ENCODE measurements at regions not wholly inside any gene's neighbourhood (a gene's known extent, or its start where the extent isn't known, plus 50 kb on each side); places are given as distances from the start of the nearest gene placed in this dataset.

DNA sequence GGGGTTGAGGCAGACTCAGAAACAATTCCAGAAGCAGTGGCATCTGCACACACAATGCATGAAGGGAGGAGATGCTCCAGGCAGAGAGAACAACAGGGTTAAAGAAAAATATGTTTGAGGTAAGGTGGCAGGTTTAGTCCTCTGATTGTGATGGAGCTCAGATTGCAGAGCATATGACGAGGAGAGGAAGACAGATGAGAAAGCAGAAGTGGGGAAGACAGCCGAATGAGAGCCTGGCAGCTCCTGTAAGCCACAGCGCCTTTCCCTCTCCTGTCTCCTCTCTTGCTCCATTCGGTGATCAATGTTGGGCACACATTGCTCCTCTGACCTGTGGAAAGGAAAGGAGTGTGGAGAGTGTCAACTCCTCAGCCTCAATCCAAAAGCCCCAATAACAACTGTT, 372.2 kb downstream of the GXYLT1 start:
- Histone ChIP-seq H3K36me3 (ENCODE audit: control insufficient read depth in 2 of 2, insufficient read depth in 1 of 2, low read length in 2 of 2) (no peaks in the 10 kb centered on the region), H3K27ac (ENCODE audit: extremely low read depth, low read depth, low read length) (no peak overlapping the region), H3K4me1 (ENCODE audit: control insufficient read depth, insufficient read depth, low read length) (no peaks in the 10 kb centered on the region), H3K9me3 (ENCODE audit: control insufficient read depth, insufficient read depth, low read depth, low read length) (no peaks in the 10 kb centered on the region), H3K4me3 (ENCODE audit: low read depth, low read length) (no peak overlapping the region)
- ChIA-PET POLR2A (no interaction called here), CTCF (interaction anchor here (0.6 kb wide), 1 partner anchor 579 kb away, joined by 3 read pairs; no protein-coding TSS in a partner anchor)
- TF ChIP-seq ZBTB8A (tag by site-specific recombination; IDR thresholded peaks at IDR 0.05) (no peak), ZNF600 (tag by site-specific recombination; IDR thresholded peaks at IDR 0.05) (no peak), ZFP69B (tag by site-specific recombination; IDR thresholded peaks at IDR 0.05) (no peak), PRDM2 (tag by site-specific recombination; IDR thresholded peaks at IDR 0.05; ENCODE audit: borderline replicate concordance) (no peak), ZNF561 (tag by site-specific recombination; IDR thresholded peaks at IDR 0.05; ENCODE audit: borderline replicate concordance) (no peak), ZFP37 (tag by site-specific recombination; IDR thresholded peaks at IDR 0.05) (no peak), ZNF48 (tag by site-specific recombination; IDR thresholded peaks at IDR 0.05) (no peak), ZNF514 (tag by site-specific recombination; IDR thresholded peaks at IDR 0.05) (no peak), ZNF623 (tag by site-specific recombination; IDR thresholded peaks at IDR 0.05) (no peak), TCF7L2 (IDR thresholded peaks at IDR 0.05; ENCODE audit: borderline replicate concordance, low read depth, low read length) (no peak), ZNF121 (tag by site-specific recombination; IDR thresholded peaks at IDR 0.05) (no peak), ZEB2 (tag by site-specific recombination; IDR thresholded peaks at IDR 0.05) (no peak), ZNF610 (tag by site-specific recombination; IDR thresholded peaks at IDR 0.05; ENCODE audit: borderline replicate concordance) (no peak)
- TF ChIP-seq, protein P1, sequence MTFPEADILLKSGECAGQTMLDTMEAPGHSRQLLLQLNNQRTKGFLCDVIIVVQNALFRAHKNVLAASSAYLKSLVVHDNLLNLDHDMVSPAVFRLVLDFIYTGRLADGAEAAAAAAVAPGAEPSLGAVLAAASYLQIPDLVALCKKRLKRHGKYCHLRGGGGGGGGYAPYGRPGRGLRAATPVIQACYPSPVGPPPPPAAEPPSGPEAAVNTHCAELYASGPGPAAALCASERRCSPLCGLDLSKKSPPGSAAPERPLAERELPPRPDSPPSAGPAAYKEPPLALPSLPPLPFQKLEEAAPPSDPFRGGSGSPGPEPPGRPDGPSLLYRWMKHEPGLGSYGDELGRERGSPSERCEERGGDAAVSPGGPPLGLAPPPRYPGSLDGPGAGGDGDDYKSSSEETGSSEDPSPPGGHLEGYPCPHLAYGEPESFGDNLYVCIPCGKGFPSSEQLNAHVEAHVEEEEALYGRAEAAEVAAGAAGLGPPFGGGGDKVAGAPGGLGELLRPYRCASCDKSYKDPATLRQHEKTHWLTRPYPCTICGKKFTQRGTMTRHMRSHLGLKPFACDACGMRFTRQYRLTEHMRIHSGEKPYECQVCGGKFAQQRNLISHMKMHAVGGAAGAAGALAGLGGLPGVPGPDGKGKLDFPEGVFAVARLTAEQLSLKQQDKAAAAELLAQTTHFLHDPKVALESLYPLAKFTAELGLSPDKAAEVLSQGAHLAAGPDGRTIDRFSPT (tag by site-specific recombination; IDR thresholded peaks at IDR 0.05): no peak
- TF ChIP-seq, protein P2, sequence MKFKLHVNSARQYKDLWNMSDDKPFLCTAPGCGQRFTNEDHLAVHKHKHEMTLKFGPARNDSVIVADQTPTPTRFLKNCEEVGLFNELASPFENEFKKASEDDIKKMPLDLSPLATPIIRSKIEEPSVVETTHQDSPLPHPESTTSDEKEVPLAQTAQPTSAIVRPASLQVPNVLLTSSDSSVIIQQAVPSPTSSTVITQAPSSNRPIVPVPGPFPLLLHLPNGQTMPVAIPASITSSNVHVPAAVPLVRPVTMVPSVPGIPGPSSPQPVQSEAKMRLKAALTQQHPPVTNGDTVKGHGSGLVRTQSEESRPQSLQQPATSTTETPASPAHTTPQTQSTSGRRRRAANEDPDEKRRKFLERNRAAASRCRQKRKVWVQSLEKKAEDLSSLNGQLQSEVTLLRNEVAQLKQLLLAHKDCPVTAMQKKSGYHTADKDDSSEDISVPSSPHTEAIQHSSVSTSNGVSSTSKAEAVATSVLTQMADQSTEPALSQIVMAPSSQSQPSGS (tag by site-specific recombination; IDR thresholded peaks at IDR 0.05; ENCODE audit: low read depth): no peak

DNA sequence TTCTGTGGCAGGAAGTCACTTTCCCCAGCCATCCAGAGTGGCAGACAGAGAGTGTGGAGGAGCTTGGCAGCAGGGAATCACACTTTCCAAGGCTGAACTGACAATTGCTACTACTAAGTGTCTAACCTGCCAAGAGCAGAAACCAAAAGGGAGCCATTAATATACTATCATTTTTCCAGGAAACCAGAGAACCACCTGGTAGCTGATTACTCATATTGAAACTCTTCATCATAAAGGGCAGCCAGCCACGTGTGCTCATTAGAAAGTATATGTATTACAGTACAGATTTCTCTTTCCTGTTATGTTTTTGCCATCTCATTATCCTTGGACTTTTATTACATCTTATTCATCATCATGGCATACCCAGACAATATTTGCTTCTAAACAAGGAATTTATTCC, 374.9 kb downstream of the GXYLT1 start:
- ChIA-PET CTCF (no interaction called here), POLR2A (no interaction called here)
- Histone ChIP-seq H3K9me3 (ENCODE audit: control insufficient read depth, insufficient read depth, low read depth, low read length) (no peaks in the 10 kb centered on the region), H3K27ac (ENCODE audit: extremely low read depth, low read depth, low read length) (no peak overlapping the region), H3K4me3 (ENCODE audit: low read depth, low read length) (no peak overlapping the region), H3K4me1 (ENCODE audit: control insufficient read depth, insufficient read depth, low read length) (no peaks in the 10 kb centered on the region), H3K36me3 (ENCODE audit: control insufficient read depth in 2 of 2, insufficient read depth in 1 of 2, low read length in 2 of 2) (no peaks in the 10 kb centered on the region)
- TF ChIP-seq OSR2 (tag by site-specific recombination; IDR thresholded peaks at IDR 0.05): no peak
- TF ChIP-seq ZNF23 (tag by site-specific recombination; IDR thresholded peaks at IDR 0.05; ENCODE audit: borderline replicate concordance): no peak
- no peak for TF ChIP-seq ZBTB8A (tag by site-specific recombination; IDR thresholded peaks at IDR 0.05)
- TF ChIP-seq KLF7 (tag by site-specific recombination; IDR thresholded peaks at IDR 0.05; ENCODE audit: borderline replicate concordance): no peak
- TF ChIP-seq WT1 (tag by site-specific recombination; IDR thresholded peaks at IDR 0.05): no peak
- TF ChIP-seq GLIS2 (tag by site-specific recombination; IDR thresholded peaks at IDR 0.05): no peak
- no peak for TF ChIP-seq ZNF830 (tag by site-specific recombination; IDR thresholded peaks at IDR 0.05; ENCODE audit: low read depth)
- no peak for TF ChIP-seq ZNF248 (tag by site-specific recombination; IDR thresholded peaks at IDR 0.05)
- TF ChIP-seq, protein P3, sequence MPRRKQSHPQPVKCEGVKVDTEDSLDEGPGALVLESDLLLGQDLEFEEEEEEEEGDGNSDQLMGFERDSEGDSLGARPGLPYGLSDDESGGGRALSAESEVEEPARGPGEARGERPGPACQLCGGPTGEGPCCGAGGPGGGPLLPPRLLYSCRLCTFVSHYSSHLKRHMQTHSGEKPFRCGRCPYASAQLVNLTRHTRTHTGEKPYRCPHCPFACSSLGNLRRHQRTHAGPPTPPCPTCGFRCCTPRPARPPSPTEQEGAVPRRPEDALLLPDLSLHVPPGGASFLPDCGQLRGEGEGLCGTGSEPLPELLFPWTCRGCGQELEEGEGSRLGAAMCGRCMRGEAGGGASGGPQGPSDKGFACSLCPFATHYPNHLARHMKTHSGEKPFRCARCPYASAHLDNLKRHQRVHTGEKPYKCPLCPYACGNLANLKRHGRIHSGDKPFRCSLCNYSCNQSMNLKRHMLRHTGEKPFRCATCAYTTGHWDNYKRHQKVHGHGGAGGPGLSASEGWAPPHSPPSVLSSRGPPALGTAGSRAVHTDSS (tag by site-specific recombination; IDR thresholded peaks at IDR 0.05): no peak
- no peak for TF ChIP-seq ZNF157 (tag by site-specific recombination; IDR thresholded peaks at IDR 0.05)
- TF ChIP-seq KLF9 (tag by site-specific recombination; IDR thresholded peaks at IDR 0.05; ENCODE audit: low read depth): no peak
- TF ChIP-seq YY1 (tag by site-specific recombination; IDR thresholded peaks at IDR 0.05): no peak
- no peak for TF ChIP-seq HOXD13 (CRISPR knock-in tag; IDR thresholded peaks at IDR 0.05; ENCODE audit: borderline replicate concordance)

All from HEK293 (cell line).